ENCODE measurements at regions not wholly inside any gene's neighbourhood (a gene's known extent, or its start where the extent isn't known, plus 50 kb on each side); places are given as distances from the start of the nearest gene placed in this dataset.

DNA sequence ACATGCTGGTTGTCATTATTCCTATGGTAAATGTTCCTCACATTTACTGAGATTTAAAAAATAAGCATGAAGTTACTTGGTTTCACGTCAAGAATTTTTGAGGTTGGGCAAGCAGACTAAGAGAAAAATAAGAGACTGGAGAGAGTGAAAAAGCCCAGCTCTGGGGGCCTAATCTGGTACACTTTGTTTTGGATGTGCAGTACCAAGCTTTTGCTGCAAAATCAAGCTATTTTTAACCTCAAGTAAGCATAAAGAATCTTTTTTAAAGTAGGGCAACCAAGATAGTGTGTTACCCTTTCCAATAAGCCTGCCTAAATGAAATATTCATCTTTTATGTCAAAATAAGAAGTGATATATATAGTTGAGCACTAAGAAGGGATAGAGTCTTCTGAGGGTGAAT is 79.4 kb upstream of the ARHGAP20 start:
- WGBS = 43% methylated on average over 1 of the region's 1 CpG
- no peaks in the 10 kb centered on the region for H3K36me3 ChIP-seq
- TF ChIP-seq POLR2A (IDR thresholded peaks at IDR 0.05) (no peak), POLR2AphosphoS5 (IDR thresholded peaks at IDR 0.05) (no peak)
- TF ChIP-seq, protein P1, sequence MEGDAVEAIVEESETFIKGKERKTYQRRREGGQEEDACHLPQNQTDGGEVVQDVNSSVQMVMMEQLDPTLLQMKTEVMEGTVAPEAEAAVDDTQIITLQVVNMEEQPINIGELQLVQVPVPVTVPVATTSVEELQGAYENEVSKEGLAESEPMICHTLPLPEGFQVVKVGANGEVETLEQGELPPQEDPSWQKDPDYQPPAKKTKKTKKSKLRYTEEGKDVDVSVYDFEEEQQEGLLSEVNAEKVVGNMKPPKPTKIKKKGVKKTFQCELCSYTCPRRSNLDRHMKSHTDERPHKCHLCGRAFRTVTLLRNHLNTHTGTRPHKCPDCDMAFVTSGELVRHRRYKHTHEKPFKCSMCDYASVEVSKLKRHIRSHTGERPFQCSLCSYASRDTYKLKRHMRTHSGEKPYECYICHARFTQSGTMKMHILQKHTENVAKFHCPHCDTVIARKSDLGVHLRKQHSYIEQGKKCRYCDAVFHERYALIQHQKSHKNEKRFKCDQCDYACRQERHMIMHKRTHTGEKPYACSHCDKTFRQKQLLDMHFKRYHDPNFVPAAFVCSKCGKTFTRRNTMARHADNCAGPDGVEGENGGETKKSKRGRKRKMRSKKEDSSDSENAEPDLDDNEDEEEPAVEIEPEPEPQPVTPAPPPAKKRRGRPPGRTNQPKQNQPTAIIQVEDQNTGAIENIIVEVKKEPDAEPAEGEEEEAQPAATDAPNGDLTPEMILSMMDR (IDR thresholded peaks at IDR 0.05) = no peak
- intact Hi-C loops (cut with DNase I) = no loop called here
- no peak overlapping the region for H3K27ac ChIP-seq
- no peak overlapping the region for H3K4me3 ChIP-seq
- H3K27me3 ChIP-seq (replicated peaks; ENCODE audit: insufficient read depth) = no peaks in the 10 kb centered on the region
- DNase-seq (ENCODE audit: low spot score) = no peak
- no peaks in the 10 kb centered on the region for H3K9me3 ChIP-seq
- no peaks in the 10 kb centered on the region for H3K4me1 ChIP-seq (replicated peaks)

DNA sequence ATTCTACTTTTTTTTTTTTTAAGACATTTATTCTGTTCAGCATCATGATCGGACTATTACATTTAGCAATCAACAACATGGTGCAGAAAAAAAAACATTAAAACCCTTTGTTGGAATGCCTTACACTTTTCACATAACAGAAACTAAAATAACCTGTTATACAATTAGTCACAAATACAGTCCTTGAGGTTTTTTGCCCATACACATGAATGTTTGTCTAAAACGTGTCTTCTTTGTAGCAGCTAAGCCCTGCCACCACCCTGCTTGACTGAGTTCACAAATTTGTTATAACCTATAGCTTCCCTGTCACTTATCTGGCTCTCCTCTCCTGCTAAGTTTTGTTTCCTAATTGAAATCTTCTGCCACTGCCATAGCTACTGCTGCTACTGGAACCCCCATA is 75.4 kb upstream of the ARHGAP20 start:
- no peak for DNase-seq (ENCODE audit: low spot score)
- Histone ChIP-seq H3K36me3 (no peaks in the 10 kb centered on the region), H3K27ac (no peak overlapping the region), H3K27me3 (replicated peaks; ENCODE audit: insufficient read depth) (no peaks in the 10 kb centered on the region), H3K4me3 (no peak overlapping the region), H3K4me1 (replicated peaks) (no peaks in the 10 kb centered on the region), H3K9me3 (no peaks in the 10 kb centered on the region)
- intact Hi-C loops (cut with DNase I) = no loop called here
- WGBS = 60% methylated on average over 2 of the region's 2 CpGs
- no peak for TF ChIP-seq POLR2A (IDR thresholded peaks at IDR 0.05)
- TF ChIP-seq, protein P1 (IDR thresholded peaks at IDR 0.05) = no peak
- no peak for TF ChIP-seq POLR2AphosphoS5 (IDR thresholded peaks at IDR 0.05)

DNA sequence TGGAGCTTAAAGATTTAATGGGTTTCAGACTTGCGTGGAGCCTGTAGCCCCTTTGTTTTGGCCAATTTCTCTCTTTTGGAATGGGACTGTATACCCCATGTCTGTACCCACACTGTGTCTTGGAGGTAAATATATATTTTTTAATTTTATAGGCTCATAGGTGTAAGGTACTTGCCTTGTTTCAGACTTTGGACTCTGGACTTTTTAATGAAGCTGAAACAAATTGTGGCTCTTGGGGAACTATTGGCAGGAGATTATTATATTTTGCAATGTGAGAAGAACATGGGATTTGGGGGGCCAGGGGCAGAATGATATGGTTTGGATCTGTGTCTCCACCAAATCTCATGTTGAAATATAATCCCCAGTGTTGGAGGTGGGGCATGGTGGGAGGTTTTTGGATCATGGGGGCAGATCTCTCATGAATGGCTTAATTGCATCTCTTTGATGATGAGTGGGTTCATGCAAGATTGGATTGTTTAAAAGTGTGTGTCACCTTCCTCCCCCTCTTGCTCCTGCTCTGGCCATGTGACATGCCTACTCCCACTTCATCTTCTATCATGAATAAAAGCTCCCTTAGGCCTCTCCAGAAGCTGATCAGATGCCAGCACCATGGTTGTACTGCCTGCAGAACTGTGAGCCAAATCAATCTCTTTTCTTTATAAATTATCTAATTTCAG is 74.1 kb upstream of the ARHGAP20 start:
- H3K4me3 ChIP-seq = no peak overlapping the region
- no peak for DNase-seq (ENCODE audit: low spot score)
- no peak for TF ChIP-seq POLR2AphosphoS5 (IDR thresholded peaks at IDR 0.05)
- TF ChIP-seq, protein P1 (IDR thresholded peaks at IDR 0.05) = no peak
- no peak for TF ChIP-seq POLR2A (IDR thresholded peaks at IDR 0.05)
- no peaks in the 10 kb centered on the region for H3K9me3 ChIP-seq
- WGBS = 95% methylated on average over 1 of the region's 1 CpG
- H3K36me3 ChIP-seq = no peaks in the 10 kb centered on the region
- intact Hi-C loops (cut with DNase I) = no loop called here
- no peaks in the 10 kb centered on the region for H3K4me1 ChIP-seq (replicated peaks)
- no peak overlapping the region for H3K27ac ChIP-seq
- H3K27me3 ChIP-seq (replicated peaks; ENCODE audit: insufficient read depth) = no peaks in the 10 kb centered on the region

DNA sequence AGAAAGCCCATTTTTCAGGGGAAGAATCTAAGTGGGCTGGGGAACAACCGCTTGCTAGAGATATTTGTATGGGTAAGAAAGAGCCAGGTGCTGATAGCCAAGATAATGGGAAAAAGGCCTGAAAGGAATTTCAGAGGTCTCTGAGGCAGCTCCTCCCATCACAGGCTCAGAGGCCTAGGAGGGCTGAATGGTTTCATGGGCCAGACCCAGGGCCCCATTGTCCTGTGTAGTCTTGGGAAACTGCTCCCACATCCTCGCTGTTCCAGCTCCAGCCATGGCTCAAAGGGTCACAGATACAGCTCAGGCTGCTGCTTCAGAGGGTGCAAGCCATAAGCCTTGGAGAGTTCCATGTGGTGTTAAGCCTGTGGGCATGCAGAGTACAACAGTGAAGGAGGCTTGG is 73.2 kb upstream of the ARHGAP20 start:
- Histone ChIP-seq H3K4me1 (replicated peaks) (no peaks in the 10 kb centered on the region), H3K4me3 (no peak overlapping the region), H3K27ac (no peak overlapping the region), H3K36me3 (no peaks in the 10 kb centered on the region), H3K9me3 (no peaks in the 10 kb centered on the region), H3K27me3 (replicated peaks; ENCODE audit: insufficient read depth) (no peaks in the 10 kb centered on the region)
- TF ChIP-seq POLR2AphosphoS5 (IDR thresholded peaks at IDR 0.05) = no peak
- TF ChIP-seq, protein P1 (IDR thresholded peaks at IDR 0.05) = no peak
- TF ChIP-seq POLR2A (IDR thresholded peaks at IDR 0.05) = no peak
- no peak for DNase-seq (ENCODE audit: low spot score)
- intact Hi-C loops (cut with DNase I) = no loop called here
- 98% methylated on average over 2 of the region's 2 CpGs for WGBS

DNA sequence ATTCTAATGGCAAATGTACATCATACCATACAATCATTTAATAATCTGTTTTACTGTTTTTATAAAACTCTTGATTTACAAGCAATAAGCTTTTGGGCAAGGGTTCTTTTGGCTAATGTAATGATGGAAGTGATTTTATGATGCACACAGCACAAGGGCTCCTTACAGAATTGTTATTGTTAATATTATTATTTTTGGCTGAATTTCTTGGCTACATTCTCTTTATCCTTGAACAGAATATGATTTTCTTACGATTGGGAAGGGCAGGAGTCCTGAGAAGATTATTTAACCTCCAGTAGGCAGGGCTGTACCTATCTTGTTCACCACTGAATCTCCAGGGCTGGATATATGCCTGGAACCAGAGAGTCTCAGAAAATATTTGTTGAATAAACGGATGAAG is 70.4 kb upstream of the ARHGAP20 start:
- Histone ChIP-seq H3K9me3 (no peaks in the 10 kb centered on the region), H3K4me3 (no peak overlapping the region), H3K27me3 (replicated peaks; ENCODE audit: insufficient read depth) (no peaks in the 10 kb centered on the region), H3K36me3 (no peaks in the 10 kb centered on the region), H3K4me1 (replicated peaks) (no peaks in the 10 kb centered on the region), H3K27ac (no peak overlapping the region)
- no peak for DNase-seq (ENCODE audit: low spot score)
- TF ChIP-seq POLR2A (IDR thresholded peaks at IDR 0.05) (no peak), POLR2AphosphoS5 (IDR thresholded peaks at IDR 0.05) (no peak)
- WGBS = 17% methylated on average over 2 of the region's 2 CpGs
- intact Hi-C loops (cut with DNase I) = no loop called here
